ENCODE measurements at regions not wholly inside any gene's neighbourhood (a gene's known extent, or its start where the extent isn't known, plus 50 kb on each side); places are given as distances from the start of the nearest gene placed in this dataset.

- TF ChIP-seq CEBPB (IDR thresholded peaks at IDR 0.05) (no peak), YY1 (IDR thresholded peaks at IDR 0.05; ENCODE audit: low read depth) (no peak), ZBTB7A (IDR thresholded peaks at IDR 0.05; ENCODE audit: low read depth) (no peak)
Measured at GRCh38 chr16:17568239-17568638, 97.5 kb upstream of the XYLT1 start.

- TF ChIP-seq RAD21 (IDR thresholded peaks at IDR 0.05; ENCODE audit: low read depth) = no peak
- TF ChIP-seq TEAD4 (IDR thresholded peaks at IDR 0.05) = no peak
- TF ChIP-seq EGR1 (IDR thresholded peaks at IDR 0.05) = no peak
- no peak for TF ChIP-seq USF1 (IDR thresholded peaks at IDR 0.05)
- no peak for TF ChIP-seq NFIC (IDR thresholded peaks at IDR 0.05)
- no peak for TF ChIP-seq EP300 (IDR thresholded peaks at IDR 0.05; ENCODE audit: borderline replicate concordance)
- no peak for TF ChIP-seq MAX (IDR thresholded peaks at IDR 0.05)
- no peak for TF ChIP-seq TCF12 (IDR thresholded peaks at IDR 0.05; ENCODE audit: low read depth)
- no peak for TF ChIP-seq REST (IDR thresholded peaks at IDR 0.05; ENCODE audit: low read depth)
- no peak for TF ChIP-seq YY1 (IDR thresholded peaks at IDR 0.05; ENCODE audit: low read depth)
- no peak for TF ChIP-seq CREB1 (IDR thresholded peaks at IDR 0.05; ENCODE audit: low read depth)
- no peak for TF ChIP-seq FOXM1 (IDR thresholded peaks at IDR 0.05; ENCODE audit: borderline replicate concordance, low read depth)
- TF ChIP-seq TAF1 (IDR thresholded peaks at IDR 0.05; ENCODE audit: low read depth) = no peak
- TF ChIP-seq CEBPB (IDR thresholded peaks at IDR 0.05) = no peak
Measured at GRCh38 chr16:17567455-17567854, 96.7 kb upstream of the XYLT1 start.

- TF ChIP-seq REST (IDR thresholded peaks at IDR 0.05; ENCODE audit: low read depth) = no peak
- TF ChIP-seq EP300 (IDR thresholded peaks at IDR 0.05; ENCODE audit: borderline replicate concordance) = no peak
- TF ChIP-seq FOXM1 (IDR thresholded peaks at IDR 0.05; ENCODE audit: borderline replicate concordance, low read depth) = no peak
- no peak for TF ChIP-seq MAX (IDR thresholded peaks at IDR 0.05)
- no peak for TF ChIP-seq TAF1 (IDR thresholded peaks at IDR 0.05; ENCODE audit: low read depth)
- TF ChIP-seq YY1 (IDR thresholded peaks at IDR 0.05; ENCODE audit: low read depth) = no peak
- no peak for TF ChIP-seq USF1 (IDR thresholded peaks at IDR 0.05)
- no peak for TF ChIP-seq CEBPB (IDR thresholded peaks at IDR 0.05)
- TF ChIP-seq CREB1 (IDR thresholded peaks at IDR 0.05; ENCODE audit: low read depth) = no peak
- no peak for TF ChIP-seq EGR1 (IDR thresholded peaks at IDR 0.05)
- TF ChIP-seq NFIC (IDR thresholded peaks at IDR 0.05) = no peak
- no peak for TF ChIP-seq ZBTB7A (IDR thresholded peaks at IDR 0.05; ENCODE audit: low read depth)
Measured at GRCh38 chr16:17566656-17567450, 96.1 kb upstream of the XYLT1 start.

- TF ChIP-seq CREB1 (IDR thresholded peaks at IDR 0.05; ENCODE audit: low read depth) (no peak), ZBTB7A (IDR thresholded peaks at IDR 0.05; ENCODE audit: low read depth) (no peak), EGR1 (IDR thresholded peaks at IDR 0.05) (no peak), USF1 (IDR thresholded peaks at IDR 0.05) (no peak), FOXM1 (IDR thresholded peaks at IDR 0.05; ENCODE audit: borderline replicate concordance, low read depth) (no peak), REST (IDR thresholded peaks at IDR 0.05; ENCODE audit: low read depth) (no peak), RAD21 (IDR thresholded peaks at IDR 0.05; ENCODE audit: low read depth) (no peak), EP300 (IDR thresholded peaks at IDR 0.05; ENCODE audit: borderline replicate concordance) (no peak), YY1 (IDR thresholded peaks at IDR 0.05; ENCODE audit: low read depth) (no peak), TAF1 (IDR thresholded peaks at IDR 0.05; ENCODE audit: low read depth) (no peak), MAX (IDR thresholded peaks at IDR 0.05) (no peak), NFIC (IDR thresholded peaks at IDR 0.05) (no peak), CEBPB (IDR thresholded peaks at IDR 0.05) (no peak), TCF12 (IDR thresholded peaks at IDR 0.05; ENCODE audit: low read depth) (no peak), TEAD4 (IDR thresholded peaks at IDR 0.05) (no peak)
Measured at GRCh38 chr16:17566075-17566474, 95.3 kb upstream of the XYLT1 start.

Data from Ishikawa (cell line).